ENCODE measurements at regions not wholly inside any gene's neighbourhood (a gene's known extent, or its start where the extent isn't known, plus 50 kb on each side); places are given as distances from the start of the nearest gene placed in this dataset.
"Not testable (repeated sequence)": the region's sequence is repeated elsewhere in the genome, so short reads cannot be mapped to it uniquely, and the experiment has no call there.

- DNase-seq = no peak
- in situ Hi-C loops (cut with MboI; ENCODE audit: low pct_unique_long_range_greater_than_20kb, low sequenced_read_pairs) = no loop called here
Measured at GRCh38 chr2:100692381-100692780, 127.6 kb upstream of the NPAS2 start.

GRCh38 chr2:100692906-100693305 lies 127.0 kb upstream of the NPAS2 start:
- no peak for DNase-seq
- in situ Hi-C loops (cut with MboI; ENCODE audit: low pct_unique_long_range_greater_than_20kb, low sequenced_read_pairs) = no loop called here

- DNase-seq = no peak
- in situ Hi-C loops (cut with MboI; ENCODE audit: low pct_unique_long_range_greater_than_20kb, low sequenced_read_pairs) = no loop called here
Measured at GRCh38 chr2:100699131-100699530, 120.8 kb upstream of the NPAS2 start.

- DNase-seq = no peak
- in situ Hi-C loops (cut with MboI; ENCODE audit: low pct_unique_long_range_greater_than_20kb, low sequenced_read_pairs) = no loop called here
Measured at GRCh38 chr2:100702438-100703109, 117.4 kb upstream of the NPAS2 start.

GRCh38 chr2:100703213-100703612 lies 116.7 kb upstream of the NPAS2 start:
- no peak for DNase-seq
- in situ Hi-C loops (cut with MboI; ENCODE audit: low pct_unique_long_range_greater_than_20kb, low sequenced_read_pairs) = no loop called here

GRCh38 chr2:100703739-100704138 lies 116.2 kb upstream of the NPAS2 start:
- in situ Hi-C loops (cut with MboI; ENCODE audit: low pct_unique_long_range_greater_than_20kb, low sequenced_read_pairs) = no loop called here
- no peak for DNase-seq

GRCh38 chr2:100704156-100704555 lies 115.8 kb upstream of the NPAS2 start:
- in situ Hi-C loops (cut with MboI; ENCODE audit: low pct_unique_long_range_greater_than_20kb, low sequenced_read_pairs) = no loop called here
- DNase-seq = no peak

- no peak for DNase-seq
- in situ Hi-C loops (cut with MboI; ENCODE audit: low pct_unique_long_range_greater_than_20kb, low sequenced_read_pairs) = no loop called here
Measured at GRCh38 chr2:100704711-100705110, 115.2 kb upstream of the NPAS2 start.

- DNase-seq = no peak
- in situ Hi-C loops (cut with MboI; ENCODE audit: low pct_unique_long_range_greater_than_20kb, low sequenced_read_pairs) = no loop called here
Measured at GRCh38 chr2:100707016-100707947, 112.7 kb upstream of the NPAS2 start.

- in situ Hi-C loops (cut with MboI; ENCODE audit: low pct_unique_long_range_greater_than_20kb, low sequenced_read_pairs) = no loop called here
- DNase-seq = no peak
Measured at GRCh38 chr2:100708333-100708732, 111.6 kb upstream of the NPAS2 start.

GRCh38 chr2:100713106-100713505 lies 106.8 kb upstream of the NPAS2 start:
- in situ Hi-C loops (cut with MboI; ENCODE audit: low pct_unique_long_range_greater_than_20kb, low sequenced_read_pairs) = no loop called here
- no peak for DNase-seq

GRCh38 chr2:100714396-100715010 lies 105.4 kb upstream of the NPAS2 start:
- in situ Hi-C loops (cut with MboI; ENCODE audit: low pct_unique_long_range_greater_than_20kb, low sequenced_read_pairs); DNase-seq: not testable (repeated sequence)

GRCh38 chr2:100715861-100716260 lies 104.1 kb upstream of the NPAS2 start:
- in situ Hi-C loops (cut with MboI; ENCODE audit: low pct_unique_long_range_greater_than_20kb, low sequenced_read_pairs); DNase-seq: not testable (repeated sequence)

- DNase-seq = no peak
- in situ Hi-C loops (cut with MboI; ENCODE audit: low pct_unique_long_range_greater_than_20kb, low sequenced_read_pairs) = no loop called here
Measured at GRCh38 chr2:100716581-100716980, 103.4 kb upstream of the NPAS2 start.

- in situ Hi-C loops (cut with MboI; ENCODE audit: low pct_unique_long_range_greater_than_20kb, low sequenced_read_pairs) = no loop called here
- DNase-seq = no peak
Measured at GRCh38 chr2:100718065-100718629, 101.8 kb upstream of the NPAS2 start.

GRCh38 chr2:100720445-100720844 lies 99.5 kb upstream of the NPAS2 start:
- in situ Hi-C loops (cut with MboI; ENCODE audit: low pct_unique_long_range_greater_than_20kb, low sequenced_read_pairs) = no loop called here
- DNase-seq = no peak

GRCh38 chr2:100721693-100722092 lies 98.2 kb upstream of the NPAS2 start:
- in situ Hi-C loops (cut with MboI; ENCODE audit: low pct_unique_long_range_greater_than_20kb, low sequenced_read_pairs) = no loop called here
- no peak for DNase-seq

GRCh38 chr2:100722125-100722524 lies 97.8 kb upstream of the NPAS2 start:
- in situ Hi-C loops (cut with MboI; ENCODE audit: low pct_unique_long_range_greater_than_20kb, low sequenced_read_pairs) = no loop called here
- DNase-seq = no peak

GRCh38 chr2:100726866-100727265 lies 93.1 kb upstream of the NPAS2 start:
- in situ Hi-C loops (cut with MboI; ENCODE audit: low pct_unique_long_range_greater_than_20kb, low sequenced_read_pairs) = no loop called here
- DNase-seq = no peak

Data from KBM-7 (cell line).